Sigmoid colon (tissue), 6 donors: ENCODE measurements at regions not wholly inside any gene's neighbourhood (a gene's known extent, or its start where the extent isn't known, plus 50 kb on each side); places are given as distances from the start of the nearest gene placed in this dataset.

Experiments
- DNase-seq: peaks from one replicate; pipeline ENCODE4 v3.0.0-alpha.2; 2019
- H3K27ac ChIP-seq, 4 donors: fragments of 200-600 bp; sonication (generic); one replicate each; pipeline ENCODE4 v1.5.1; 2016 to 2019; ENCODE audit warnings: mild to moderate bottlenecking in 1 of 4
- H3K27me3 ChIP-seq, 3 donors: fragments of 200-600 bp; sonication (generic); one replicate each; pipeline ENCODE4 v1.5.1; 2019; ENCODE audit warnings: mild to moderate bottlenecking in 1 of 3
- H3K36me3 ChIP-seq, 4 donors: fragments of 200-600 bp; sonication (generic); one replicate each; pipeline ENCODE4 v1.5.1; 2016 to 2019
- H3K4me1 ChIP-seq, 4 donors: fragments of 200-600 bp; sonication (generic); one replicate each; pipeline ENCODE4 v1.5.1; 2017 to 2019
- H3K4me3 ChIP-seq, 4 donors: fragments of 200-600 bp; sonication (generic); one replicate each; pipeline ENCODE4 v1.5.1; 2017 to 2019; ENCODE audit warnings: mild to moderate bottlenecking in 2 of 4, moderate library complexity in 1 of 4
- H3K9me3 ChIP-seq, 4 donors: fragments of 200-600 bp in 3 of 4; sonication (generic) in 3 of 4; one replicate each; pipeline versions ENCODE4 v1.5.1 to v1.6.1; 2013 to 2019
- CTCF ChIP-seq, 4 experiments: fragments of 450-650 bp in 3 of 4; fragments of 200-600 bp in 1 of 4; IDR thresholded peaks; one replicate each; pipeline ENCODE4 v1.5.1; 2016 to 2019; ENCODE audit warnings: antibody characterized with exemption in 4 of 4, mild to moderate bottlenecking in 3 of 4, moderate library complexity in 2 of 4
- EP300 ChIP-seq, 4 donors: sonication (generic); formaldehyde crosslinking; IDR thresholded peaks; one replicate each; pipeline ENCODE4 v1.6.1; 2017; ENCODE audit warnings: antibody characterized with exemption in 4 of 4
- POLR2A ChIP-seq, 2 donors: fragments of 450-650 bp; IDR thresholded peaks; one replicate each; pipeline ENCODE4 v1.6.1; 2016; ENCODE audit warnings: antibody characterized with exemption in 2 of 2, mild to moderate bottlenecking in 2 of 2, moderate library complexity in 2 of 2
- POLR2AphosphoS5 ChIP-seq, 4 donors: sonication (generic); formaldehyde crosslinking; IDR thresholded peaks; one replicate each; pipeline ENCODE4 v1.6.1; 2017; ENCODE audit warnings: antibody characterized with exemption in 4 of 4
- WGBS, 2 donors: extraction: QIAGEN DNeasy Blood & Tissue Kit; methylation state at CpG; one replicate each; pipeline ENCODE4 v1.1.7; 2013; 5-methylcytosine and 5-hydroxymethylcytosine counted together
- intact Hi-C: fragments of 100-400 bp; cut with DNase I; formaldehyde crosslinking; loops from one replicate; pipeline ENCODE4 v1.15.1; 2023
- donor health status: healthy with polysubstance abuse.
- donor health status: healthy.

DNA sequence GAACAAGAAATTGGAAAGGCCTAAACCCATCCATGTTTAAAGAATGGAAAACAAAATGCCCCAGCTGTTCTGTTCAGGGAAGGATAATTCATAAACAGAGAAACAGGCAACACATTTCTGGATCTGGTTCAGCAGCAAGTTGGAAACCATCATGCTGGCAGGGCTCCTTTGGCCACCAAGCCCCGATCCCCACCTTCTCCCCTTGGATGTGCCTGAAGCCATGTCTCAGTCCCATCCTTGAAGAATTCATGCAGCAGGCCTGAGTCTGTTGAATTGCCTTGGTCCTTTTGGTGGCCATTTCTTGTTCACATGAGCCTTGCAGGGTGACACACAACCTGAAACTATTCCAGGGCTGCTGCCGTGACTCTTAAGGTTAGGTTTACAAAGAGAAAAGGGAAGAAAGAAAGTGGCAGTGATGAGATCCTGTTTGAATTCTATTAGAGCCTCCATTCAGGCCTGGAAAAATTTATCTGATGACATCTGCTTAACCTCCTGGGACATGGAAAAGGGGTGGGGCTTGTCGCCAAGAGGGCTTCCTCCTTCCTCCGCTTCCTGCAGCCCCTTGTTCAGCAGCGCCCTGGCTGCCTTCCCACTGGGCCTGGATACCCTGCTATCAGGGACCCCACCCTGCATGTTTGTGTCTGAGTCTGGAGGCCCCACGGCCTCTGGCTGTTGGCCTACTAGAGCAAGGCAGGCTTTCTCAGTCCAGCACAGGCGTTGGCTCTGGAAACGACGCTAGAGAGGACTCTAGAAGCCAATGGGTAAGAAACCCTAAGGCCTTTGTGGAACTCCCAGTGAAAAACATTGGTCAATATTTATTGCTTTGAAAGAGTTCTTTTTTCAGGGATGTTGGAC, 341.9 kb downstream of the C12orf75 start:
- 70 to 80% methylated on average over 9 of the region's 9 CpGs for WGBS, 2 donors
- intact Hi-C loops: no loop called here
- H3K4me1 ChIP-seq: peaks cover 0 to 36% (median 17%) of the 10 kb centered on the region in 4 donors
- DNase-seq: peak; percentile 90
- no peak for TF ChIP-seq POLR2A (IDR thresholded peaks at IDR 0.05)
- TF ChIP-seq POLR2AphosphoS5 (IDR thresholded peaks at IDR 0.05): peak in 1 of 4 donors; percentile 15
- no peak overlapping the region for H3K4me3 ChIP-seq
- no peaks in the 10 kb centered on the region for H3K36me3 ChIP-seq
- no peaks in the 10 kb centered on the region for H3K27me3 ChIP-seq
- peak overlapping the region; percentile 43 to 75 (median 48) for H3K27ac ChIP-seq
- H3K9me3 ChIP-seq: no peaks in the 10 kb centered on the region

DNA sequence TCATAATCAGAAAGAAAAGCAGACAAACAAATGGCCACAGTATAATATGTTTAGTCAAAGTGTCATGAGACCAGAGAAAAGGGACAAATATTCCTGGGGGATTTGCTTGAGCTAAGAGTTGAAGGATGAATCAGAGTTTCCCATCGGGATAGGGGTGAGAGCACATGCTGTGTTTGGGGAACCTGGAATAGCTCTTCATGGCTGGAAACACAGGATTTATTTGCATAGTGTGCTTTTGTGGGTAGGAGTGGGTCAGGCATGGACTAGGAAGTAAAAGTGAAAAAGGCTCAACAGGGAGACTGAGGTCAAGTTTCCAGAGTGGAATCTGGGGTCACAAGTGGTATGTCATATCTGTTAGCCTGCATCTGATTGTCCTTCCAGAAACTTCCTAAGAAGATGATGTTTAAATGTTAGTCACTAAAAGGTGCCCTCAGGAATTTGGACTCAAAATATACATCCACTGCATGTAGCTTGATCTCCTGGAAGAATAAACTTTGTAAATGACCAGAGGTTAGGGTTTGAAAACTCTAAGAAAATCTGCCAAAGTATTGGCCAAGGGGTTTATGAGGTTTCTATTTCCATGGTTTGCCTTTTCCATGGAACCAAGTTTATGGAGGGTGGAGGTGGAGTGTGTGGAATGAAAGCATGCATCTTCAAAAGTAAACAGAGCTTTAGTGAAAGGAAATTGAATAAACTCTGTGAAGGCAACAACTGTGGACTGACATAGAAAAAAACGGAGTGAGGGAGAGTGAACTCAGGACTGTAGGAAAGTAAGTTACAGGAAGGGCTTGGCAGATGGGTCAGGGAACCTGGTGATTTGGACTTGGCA, 344.6 kb downstream of the C12orf75 start:
- Histone ChIP-seq H3K36me3 (no peaks in the 10 kb centered on the region), H3K27me3 (no peaks in the 10 kb centered on the region), H3K4me3 (no peak overlapping the region), H3K4me1 (peaks cover 0 to 36% (median 17%) of the 10 kb centered on the region in 4 donors), H3K9me3 (no peaks in the 10 kb centered on the region), H3K27ac (peak overlapping the region in 1 of 4 donors; percentile 62)
- no peak for DNase-seq
- TF ChIP-seq EP300 (IDR thresholded peaks at IDR 0.05) (no peak), POLR2A (IDR thresholded peaks at IDR 0.05) (no peak), CTCF (IDR thresholded peaks at IDR 0.05) (no peak), POLR2AphosphoS5 (IDR thresholded peaks at IDR 0.05) (no peak)
- intact Hi-C loops: no loop called here
- WGBS, 2 donors: 47 to 65% methylated on average over 2 of the region's 2 CpGs

DNA sequence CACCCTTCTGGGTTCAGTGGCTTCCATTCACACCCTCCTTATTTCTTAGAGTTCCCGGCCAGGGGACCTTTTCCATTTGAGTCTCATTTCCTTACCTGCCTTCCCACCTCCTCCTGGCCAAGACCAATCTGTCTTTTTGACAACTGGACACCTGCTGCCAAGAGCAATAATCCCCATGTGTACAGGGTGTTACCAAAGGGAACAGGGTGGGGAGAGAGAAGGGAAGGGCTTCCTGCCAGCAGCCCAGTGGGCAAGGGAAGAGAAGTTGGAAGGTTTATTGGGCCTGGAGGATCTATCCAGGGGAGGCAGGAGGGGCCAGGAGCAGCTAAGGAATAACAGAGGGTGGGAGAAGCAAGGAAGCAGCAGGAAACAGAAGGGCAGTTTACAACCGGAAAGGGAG, 346.2 kb downstream of the C12orf75 start:
- Histone ChIP-seq H3K36me3 (no peaks in the 10 kb centered on the region), H3K27ac (peak overlapping the region in 1 of 4 donors; percentile 62), H3K27me3 (no peaks in the 10 kb centered on the region), H3K4me3 (no peak overlapping the region), H3K9me3 (no peaks in the 10 kb centered on the region), H3K4me1 (peaks cover 0 to 35% (median 17%) of the 10 kb centered on the region in 4 donors)
- TF ChIP-seq EP300 (IDR thresholded peaks at IDR 0.05): no peak
- no peak for TF ChIP-seq CTCF (IDR thresholded peaks at IDR 0.05)
- no peak for TF ChIP-seq POLR2A (IDR thresholded peaks at IDR 0.05)
- TF ChIP-seq POLR2AphosphoS5 (IDR thresholded peaks at IDR 0.05): peak in 1 of 4 donors; percentile 20
- DNase-seq: no peak
- intact Hi-C loops: no loop called here
- 13 to 62% methylated on average over 2 of the region's 2 CpGs for WGBS, 2 donors

GRCh38 chr12:105677672-105678071, 347.2 kb downstream of the C12orf75 start:
- Histone ChIP-seq H3K27me3 (no peaks in the 10 kb centered on the region), H3K4me1 (peaks cover 0 to 26% (median 12%) of the 10 kb centered on the region in 4 donors), H3K4me3 (no peak overlapping the region), H3K9me3 (no peaks in the 10 kb centered on the region), H3K27ac (no peak overlapping the region), H3K36me3 (no peaks in the 10 kb centered on the region)
- WGBS, 2 donors: 64 to 78% methylated on average over 2 of the region's 2 CpGs
- no peak for DNase-seq
- TF ChIP-seq EP300 (IDR thresholded peaks at IDR 0.05): no peak
- no peak for TF ChIP-seq POLR2AphosphoS5 (IDR thresholded peaks at IDR 0.05)
- intact Hi-C loops: no loop called here

- Histone ChIP-seq H3K9me3 (no peaks in the 10 kb centered on the region), H3K27me3 (no peaks in the 10 kb centered on the region), H3K36me3 (no peaks in the 10 kb centered on the region), H3K27ac (no peak overlapping the region), H3K4me1 (peaks cover 0 to 22% (median 10%) of the 10 kb centered on the region in 4 donors), H3K4me3 (no peak overlapping the region)
- WGBS, 2 donors: 44 to 76% methylated on average over 1 of the region's 1 CpG
- TF ChIP-seq EP300 (IDR thresholded peaks at IDR 0.05): no peak
- TF ChIP-seq POLR2AphosphoS5 (IDR thresholded peaks at IDR 0.05): no peak
- TF ChIP-seq CTCF (IDR thresholded peaks at IDR 0.05): no peak
- TF ChIP-seq POLR2A (IDR thresholded peaks at IDR 0.05): no peak
- DNase-seq: no peak
- intact Hi-C loops: no loop called here
These were observed 349.5 kb downstream of the C12orf75 start for GRCh38 chr12:105679982-105680381.
